ENCODE measurements at regions not wholly inside any gene's neighbourhood (a gene's known extent, or its start where the extent isn't known, plus 50 kb on each side); places are given as distances from the start of the nearest gene placed in this dataset.

- Histone ChIP-seq H3K4me3 (ENCODE audit: low read length) (no peak overlapping the region), H3K27ac (ENCODE audit: low read depth, low read length) (no peak overlapping the region), H3K4me1 (ENCODE audit: insufficient read depth, low read length) (no peaks in the 10 kb centered on the region), H3K9me3 (ENCODE audit: low read length) (no peaks in the 10 kb centered on the region), H3K27me3 (ENCODE audit: insufficient read depth, low read length, poor library complexity, severe bottlenecking) (peaks cover 14% of the 10 kb centered on the region), H3K36me3 (ENCODE audit: insufficient read depth, low read length) (no peaks in the 10 kb centered on the region)
- Mint-ChIP-seq H3K4me1 (no peaks in the 10 kb centered on the region), H3K27me3 (peaks cover 29 to 53% of the 10 kb centered on the region in 2 donors), H3K9me3 (no peaks in the 10 kb centered on the region), H3K4me3 (no peak overlapping the region), H3K27ac (peak overlapping the region in 1 of 8 donors; percentile 32), H3K36me3 (no peaks in the 10 kb centered on the region)
- DNase-seq: peak; percentile 52 to 81 (median 66)
- ChIA-PET POLR2A (interaction anchor here (0.8 kb wide), 1 partner anchor 328 kb away, joined by 4 read pairs; no protein-coding TSS in a partner anchor), CTCF (interaction anchor here (0.5 to 5.0 kb wide), 19 partner anchors 8 to 693 kb away, joined by 3 to 79 read pairs (median 4); no protein-coding TSS in a partner anchor)
Measured at GRCh38 chr2:176454893-176455815, 185.9 kb downstream of the MTX2 start.

GRCh38 chr2:176455816-176456291 is 186.6 kb downstream of the MTX2 start:
- H3K4me3 ChIP-seq (ENCODE audit: low read length): no peak overlapping the region
- Mint-ChIP-seq H3K27me3 (peaks cover 29 to 56% of the 10 kb centered on the region in 2 donors), H3K36me3 (no peaks in the 10 kb centered on the region), H3K4me3 (no peak overlapping the region), H3K27ac (no peak overlapping the region), H3K4me1 (no peaks in the 10 kb centered on the region), H3K9me3 (no peaks in the 10 kb centered on the region)
- no peaks in the 10 kb centered on the region for H3K36me3 ChIP-seq (ENCODE audit: insufficient read depth, low read length)
- no peaks in the 10 kb centered on the region for H3K9me3 ChIP-seq (ENCODE audit: low read length)
- no peaks in the 10 kb centered on the region for H3K4me1 ChIP-seq (ENCODE audit: insufficient read depth, low read length)
- POLR2A ChIA-PET: no interaction called here
- CTCF ChIA-PET: interaction anchor here (0.5 to 5.0 kb wide), 8 partner anchors 12 to 521 kb away, joined by 3 to 79 read pairs (median 4); no protein-coding TSS in a partner anchor
- no peak for DNase-seq
- H3K27ac ChIP-seq (ENCODE audit: low read depth, low read length): no peak overlapping the region
- H3K27me3 ChIP-seq (ENCODE audit: insufficient read depth, low read length, poor library complexity, severe bottlenecking): peaks cover 14% of the 10 kb centered on the region

GRCh38 chr2:176457481-176457880 is 188.2 kb downstream of the MTX2 start:
- no peak for DNase-seq
- Mint-ChIP-seq H3K9me3 (no peaks in the 10 kb centered on the region), H3K36me3 (no peaks in the 10 kb centered on the region), H3K27me3 (peaks cover 25 to 64% of the 10 kb centered on the region in 2 donors), H3K4me1 (no peaks in the 10 kb centered on the region), H3K27ac (no peak overlapping the region), H3K4me3 (no peak overlapping the region)
- Histone ChIP-seq H3K4me3 (ENCODE audit: low read length) (no peak overlapping the region), H3K9me3 (ENCODE audit: low read length) (no peaks in the 10 kb centered on the region), H3K27ac (ENCODE audit: low read depth, low read length) (no peak overlapping the region), H3K27me3 (ENCODE audit: insufficient read depth, low read length, poor library complexity, severe bottlenecking) (peaks cover 14% of the 10 kb centered on the region), H3K36me3 (ENCODE audit: insufficient read depth, low read length) (no peaks in the 10 kb centered on the region), H3K4me1 (ENCODE audit: insufficient read depth, low read length) (no peaks in the 10 kb centered on the region)
- CTCF ChIA-PET: interaction anchor here (5.0 kb wide), 1 partner anchor 331 kb away, joined by 79 read pairs; no protein-coding TSS in a partner anchor
- POLR2A ChIA-PET: no interaction called here

GRCh38 chr2:176461098-176461808 is 192.0 kb downstream of the MTX2 start:
- no peak for DNase-seq
- Histone ChIP-seq H3K36me3 (ENCODE audit: insufficient read depth, low read length) (no peaks in the 10 kb centered on the region), H3K27ac (ENCODE audit: low read depth, low read length) (no peak overlapping the region), H3K27me3 (ENCODE audit: insufficient read depth, low read length, poor library complexity, severe bottlenecking) (peaks cover 3% of the 10 kb centered on the region), H3K4me1 (ENCODE audit: insufficient read depth, low read length) (no peaks in the 10 kb centered on the region), H3K9me3 (ENCODE audit: low read length) (no peaks in the 10 kb centered on the region), H3K4me3 (ENCODE audit: low read length) (no peak overlapping the region)
- Mint-ChIP-seq H3K4me1 (no peaks in the 10 kb centered on the region), H3K4me3 (no peak overlapping the region), H3K27ac (no peak overlapping the region), H3K36me3 (no peaks in the 10 kb centered on the region), H3K9me3 (no peaks in the 10 kb centered on the region), H3K27me3 (peaks cover 15 to 72% of the 10 kb centered on the region in 2 donors)
- ChIA-PET CTCF (interaction anchor here (0.7 to 3.5 kb wide), 3 partner anchors 15 to 334 kb away, joined by 3 to 11 read pairs (median 3); no protein-coding TSS in a partner anchor), POLR2A (no interaction called here)

- DNase-seq: no peak
Measured at GRCh38 chr2:176461809-176462670, 192.8 kb downstream of the MTX2 start.

GRCh38 chr2:176463546-176463945 is 194.3 kb downstream of the MTX2 start:
- CTCF ChIA-PET: interaction anchor here (1.2 kb wide), 1 partner anchor 9 kb away, joined by 4 read pairs; no protein-coding TSS in a partner anchor
- H3K27me3 Mint-ChIP-seq: peaks cover 14 to 81% of the 10 kb centered on the region in 2 donors
- Histone ChIP-seq H3K9me3 (ENCODE audit: low read length) (no peaks in the 10 kb centered on the region), H3K4me3 (ENCODE audit: low read length) (no peak overlapping the region), H3K36me3 (ENCODE audit: insufficient read depth, low read length) (no peaks in the 10 kb centered on the region), H3K27ac (ENCODE audit: low read depth, low read length) (no peak overlapping the region), H3K27me3 (ENCODE audit: insufficient read depth, low read length, poor library complexity, severe bottlenecking) (peaks cover 10% of the 10 kb centered on the region), H3K4me1 (ENCODE audit: insufficient read depth, low read length) (no peaks in the 10 kb centered on the region)
- H3K4me1 Mint-ChIP-seq: no peaks in the 10 kb centered on the region
- POLR2A ChIA-PET: no interaction called here
- H3K27ac Mint-ChIP-seq: peak overlapping the region in 1 of 8 donors; percentile 81
- H3K4me3 Mint-ChIP-seq: no peak overlapping the region
- no peaks in the 10 kb centered on the region for H3K9me3 Mint-ChIP-seq
- no peaks in the 10 kb centered on the region for H3K36me3 Mint-ChIP-seq
- DNase-seq: no peak

More at GRCh38 chr2:176461809-176462670, 192.8 kb downstream of the MTX2 start:
- H3K4me3 ChIP-seq (ENCODE audit: low read length): no peak overlapping the region
- H3K4me1 ChIP-seq (ENCODE audit: insufficient read depth, low read length): no peaks in the 10 kb centered on the region
- H3K4me1 Mint-ChIP-seq: no peaks in the 10 kb centered on the region
- POLR2A ChIA-PET: no interaction called here
- no peaks in the 10 kb centered on the region for H3K36me3 ChIP-seq (ENCODE audit: insufficient read depth, low read length)
- no peaks in the 10 kb centered on the region for H3K36me3 Mint-ChIP-seq
- peaks cover 10% of the 10 kb centered on the region for H3K27me3 ChIP-seq (ENCODE audit: insufficient read depth, low read length, poor library complexity, severe bottlenecking)
- H3K27me3 Mint-ChIP-seq: peaks cover 15 to 80% of the 10 kb centered on the region in 2 donors
- H3K27ac Mint-ChIP-seq: no peak overlapping the region
- CTCF ChIA-PET: interaction anchor here (0.7 to 3.5 kb wide), 2 partner anchors 169 to 335 kb away, joined by 3 to 11 read pairs; no protein-coding TSS in a partner anchor
- no peak overlapping the region for H3K4me3 Mint-ChIP-seq
- no peak overlapping the region for H3K27ac ChIP-seq (ENCODE audit: low read depth, low read length)
- H3K9me3 ChIP-seq (ENCODE audit: low read length): no peaks in the 10 kb centered on the region
- no peaks in the 10 kb centered on the region for H3K9me3 Mint-ChIP-seq

GRCh38 chr2:176464886-176465564 is 195.8 kb downstream of the MTX2 start:
- H3K27me3 ChIP-seq (ENCODE audit: insufficient read depth, low read length, poor library complexity, severe bottlenecking): peaks cover 10% of the 10 kb centered on the region
- no peak overlapping the region for H3K4me3 Mint-ChIP-seq
- H3K9me3 ChIP-seq (ENCODE audit: low read length): no peaks in the 10 kb centered on the region
- POLR2A ChIA-PET: no interaction called here
- H3K27ac ChIP-seq (ENCODE audit: low read depth, low read length): no peak overlapping the region
- CTCF ChIA-PET: no interaction called here
- H3K36me3 Mint-ChIP-seq: no peaks in the 10 kb centered on the region
- DNase-seq: no peak
- H3K4me3 ChIP-seq (ENCODE audit: low read length): no peak overlapping the region
- H3K36me3 ChIP-seq (ENCODE audit: insufficient read depth, low read length): no peaks in the 10 kb centered on the region
- peaks cover 13 to 69% of the 10 kb centered on the region in 2 donors for H3K27me3 Mint-ChIP-seq
- H3K4me1 Mint-ChIP-seq: no peaks in the 10 kb centered on the region
- no peaks in the 10 kb centered on the region for H3K9me3 Mint-ChIP-seq
- H3K4me1 ChIP-seq (ENCODE audit: insufficient read depth, low read length): no peaks in the 10 kb centered on the region
- H3K27ac Mint-ChIP-seq: no peak overlapping the region
